Esophagus squamous epithelium (tissue), 5 donors: ENCODE measurements at regions not wholly inside any gene's neighbourhood (a gene's known extent, or its start where the extent isn't known, plus 50 kb on each side); places are given as distances from the start of the nearest gene placed in this dataset.

Experiments used
- DNase-seq: peaks from one replicate; lab custom pipeline; 2025; lab: John Stamatoyannopoulos, UW
- H3K27ac ChIP-seq, 4 donors: fragments of 200-600 bp; sonication (generic); one replicate each; pipeline ENCODE4 v1.5.1; 2016 to 2019; ENCODE audit warnings: mild to moderate bottlenecking in 1 of 4
- H3K27me3 ChIP-seq, 4 donors: fragments of 200-600 bp; sonication (generic); 1 replicate in 3 of 4; 2 replicates in 1 of 4; pipeline versions ENCODE4 v1.5.1 to v1.6.0; 2017 to 2021; ENCODE audit warnings: antibody characterized with exemption in 1 of 4
- H3K36me3 ChIP-seq, 3 donors: fragments of 200-600 bp; sonication (generic); one replicate each; pipeline ENCODE4 v1.5.1; 2016 to 2019
- H3K4me1 ChIP-seq, 3 donors: fragments of 200-600 bp; sonication (generic); one replicate each; pipeline ENCODE4 v1.5.1; 2017 to 2019
- H3K4me3 ChIP-seq, 4 donors: fragments of 200-600 bp; sonication (generic); 1 replicate in 3 of 4; 2 replicates in 1 of 4; pipeline ENCODE4 v1.5.1; 2016 to 2019; ENCODE audit warnings: mild to moderate bottlenecking in 2 of 4, moderate library complexity in 1 of 4
- H3K9me3 ChIP-seq, 3 donors: fragments of 200-600 bp; sonication (generic); one replicate each; pipeline ENCODE4 v1.5.1; 2016 to 2019
- CTCF ChIP-seq, 6 experiments: fragments of 450-650 bp in 4 of 6; fragments of 200-600 bp in 2 of 6; sonication (generic) in 2 of 6; IDR thresholded peaks; one replicate each; pipeline ENCODE4 v1.5.1; 2016 to 2019; ENCODE audit warnings: antibody characterized with exemption in 6 of 6, mild to moderate bottlenecking in 4 of 6, moderate library complexity in 4 of 6
- POLR2A ChIP-seq, 4 donors: fragments of 450-650 bp; IDR thresholded peaks; one replicate each; pipeline ENCODE4 v1.6.1; 2017; ENCODE audit warnings: antibody characterized with exemption in 4 of 4, mild to moderate bottlenecking in 4 of 4, moderate library complexity in 3 of 4
- WGBS, 2 donors: methylation state at CpG; one replicate each; pipeline ENCODE4 v1.1.5; 2018; 5-methylcytosine and 5-hydroxymethylcytosine counted together
- intact Hi-C: fragments of 100-400 bp; cut with DNase I; formaldehyde crosslinking; loops from one replicate; pipeline ENCODE4 v1.15.0; 2022
- donor health status: DM: yes; HTN: yes; CAD: no.

DNA sequence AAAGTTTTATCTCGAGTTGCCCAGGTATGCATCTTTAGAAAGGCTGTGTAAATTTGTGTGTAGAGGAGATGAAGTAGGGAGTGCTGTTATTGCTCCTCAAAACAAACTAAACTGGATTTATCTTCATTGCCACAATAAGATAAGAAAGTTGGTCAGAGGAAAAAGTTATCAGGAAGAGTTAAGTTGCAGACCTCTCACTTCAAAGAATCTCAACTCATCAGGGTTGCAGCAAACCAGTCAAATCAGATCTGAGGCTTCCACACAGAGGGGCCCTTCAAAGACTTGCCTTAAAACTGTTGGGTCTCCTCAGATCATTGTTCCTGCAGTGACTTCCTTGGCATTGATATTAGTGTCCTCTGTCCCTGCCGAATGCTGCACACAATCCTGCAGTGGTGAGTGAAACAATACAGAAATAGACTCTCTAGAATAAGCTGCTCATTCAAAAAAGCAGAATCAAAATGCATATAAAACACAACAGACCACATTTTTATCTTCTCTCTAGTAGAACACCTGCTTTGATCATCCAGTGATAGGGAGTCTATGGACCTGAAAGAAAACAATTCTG, 191.2 kb upstream of the CBLB start:
- Histone ChIP-seq H3K4me3 (no peak overlapping the region), H3K36me3 (no peaks in the 10 kb centered on the region), H3K27ac (no peak overlapping the region), H3K4me1 (no peaks in the 10 kb centered on the region), H3K27me3 (no peaks in the 10 kb centered on the region), H3K9me3 (peaks cover 0 to 4% (median 0%) of the 10 kb centered on the region in 3 donors)
- TF ChIP-seq POLR2A (IDR thresholded peaks at IDR 0.05) = no peak
- TF ChIP-seq CTCF (IDR thresholded peaks at IDR 0.05) = no peak
- intact Hi-C loops = no loop called here
- DNase-seq = no peak
- WGBS, 2 donors = 68 to 71% methylated on average over 2 of the region's 2 CpGs

- DNase-seq = no peak
- Histone ChIP-seq H3K4me3 (no peak overlapping the region), H3K27ac (no peak overlapping the region), H3K9me3 (peaks cover 0 to 4% (median 0%) of the 10 kb centered on the region in 3 donors), H3K4me1 (peaks cover 0 to 8% (median 0%) of the 10 kb centered on the region in 3 donors), H3K27me3 (no peaks in the 10 kb centered on the region), H3K36me3 (no peaks in the 10 kb centered on the region)
- intact Hi-C loops = no loop called here
- TF ChIP-seq POLR2A (IDR thresholded peaks at IDR 0.05) (no peak), CTCF (IDR thresholded peaks at IDR 0.05) (no peak)
- WGBS, 2 donors = 89 to 95% methylated on average over 3 of the region's 3 CpGs
These were observed 195.1 kb upstream of the CBLB start for GRCh38 chr3:106063909-106064308.

- H3K36me3 ChIP-seq = no peaks in the 10 kb centered on the region
- no peak overlapping the region for H3K27ac ChIP-seq
- H3K4me3 ChIP-seq = no peak overlapping the region
- no peaks in the 10 kb centered on the region for H3K27me3 ChIP-seq
- peaks cover 0 to 4% (median 0%) of the 10 kb centered on the region in 3 donors for H3K9me3 ChIP-seq
- no peak for DNase-seq
- TF ChIP-seq CTCF (IDR thresholded peaks at IDR 0.05) (no peak), POLR2A (IDR thresholded peaks at IDR 0.05) (no peak)
- intact Hi-C loops = no loop called here
- H3K4me1 ChIP-seq = peaks cover 0 to 8% (median 0%) of the 10 kb centered on the region in 3 donors
These were observed 197.0 kb upstream of the CBLB start for GRCh38 chr3:106065831-106066230.

DNA sequence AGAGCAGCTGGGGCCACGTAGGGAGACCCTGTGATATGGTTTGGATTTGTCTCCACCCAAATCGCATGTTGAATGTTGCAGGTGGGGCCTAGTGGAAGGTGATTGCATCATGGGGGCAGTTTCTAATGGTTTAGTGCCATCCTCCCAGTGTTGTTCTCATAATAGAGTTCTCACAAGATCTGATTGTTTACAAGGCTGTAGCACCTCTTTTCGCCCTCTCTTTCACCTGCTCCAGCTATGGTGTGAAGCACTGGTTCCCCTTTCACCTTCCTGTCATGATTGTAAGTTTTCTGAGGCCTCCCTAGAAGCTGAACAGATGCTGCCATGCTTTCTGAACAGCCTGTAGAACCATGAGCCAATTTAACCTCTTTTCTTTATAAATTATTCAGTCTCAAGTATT, 198.9 kb upstream of the CBLB start:
- Histone ChIP-seq H3K36me3 (no peaks in the 10 kb centered on the region), H3K4me3 (no peak overlapping the region), H3K27me3 (no peaks in the 10 kb centered on the region), H3K27ac (no peak overlapping the region), H3K9me3 (peaks cover 0 to 4% (median 0%) of the 10 kb centered on the region in 3 donors), H3K4me1 (peaks cover 0 to 8% (median 0%) of the 10 kb centered on the region in 3 donors)
- DNase-seq = no peak
- WGBS, 2 donors = 87 to 94% methylated on average over 3 of the region's 3 CpGs
- no peak for TF ChIP-seq CTCF (IDR thresholded peaks at IDR 0.05)
- TF ChIP-seq POLR2A (IDR thresholded peaks at IDR 0.05) = no peak
- intact Hi-C loops = no loop called here

DNA sequence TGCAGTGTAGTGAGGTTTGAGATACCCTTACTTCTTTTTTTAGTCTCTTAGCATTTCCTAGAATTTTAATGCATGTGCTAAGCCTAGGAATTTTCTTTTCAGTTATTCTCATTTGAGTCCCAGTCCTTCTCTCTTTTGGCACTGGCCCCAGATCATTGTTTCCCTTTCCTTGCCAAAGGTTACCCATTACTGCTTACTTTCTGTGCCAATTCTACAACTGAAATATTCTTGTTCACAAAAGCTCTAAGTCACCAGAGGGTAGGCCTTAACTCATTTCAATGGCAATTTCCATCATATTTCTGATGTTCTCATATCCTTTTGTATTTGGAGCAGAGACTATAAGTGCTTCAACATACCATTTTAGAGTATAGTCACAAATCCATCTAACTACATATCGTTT, 199.6 kb upstream of the CBLB start:
- H3K27me3 ChIP-seq = no peaks in the 10 kb centered on the region
- 39 to 62% methylated on average over 1 of the region's 1 CpG for WGBS, 2 donors
- H3K4me3 ChIP-seq = no peak overlapping the region
- no peaks in the 10 kb centered on the region for H3K36me3 ChIP-seq
- no peak for DNase-seq
- peak overlapping the region in 3 of 4 donors; percentile 4 to 41 (median 7) for H3K27ac ChIP-seq
- peaks cover 0 to 4% (median 0%) of the 10 kb centered on the region in 3 donors for H3K9me3 ChIP-seq
- H3K4me1 ChIP-seq = peaks cover 0 to 8% (median 0%) of the 10 kb centered on the region in 3 donors
- TF ChIP-seq POLR2A (IDR thresholded peaks at IDR 0.05) = no peak
- no peak for TF ChIP-seq CTCF (IDR thresholded peaks at IDR 0.05)
- intact Hi-C loops = no loop called here
